SK-N-MC (cell line): ENCODE measurements at regions not wholly inside any gene's neighbourhood (a gene's known extent, or its start where the extent isn't known, plus 50 kb on each side); places are given as distances from the start of the nearest gene placed in this dataset.
"Not testable (repeated sequence)": the region's sequence is repeated elsewhere in the genome, so short reads cannot be mapped to it uniquely, and the experiment has no call there.

Experiments used
- EZH2 ChIP-seq: fragments of 200-600 bp; sonication (generic); IDR thresholded peaks from one replicate; pipeline ENCODE4 v1.6.1; 2017; ENCODE audit warnings: antibody characterized with exemption
- POLR2AphosphoS5 ChIP-seq: IDR thresholded peaks from 2 replicates; pipeline ENCODE4 v1.6.1; 2012; ENCODE audit warnings: mild to moderate bottlenecking, low read depth, low read length, borderline replicate concordance

DNA sequence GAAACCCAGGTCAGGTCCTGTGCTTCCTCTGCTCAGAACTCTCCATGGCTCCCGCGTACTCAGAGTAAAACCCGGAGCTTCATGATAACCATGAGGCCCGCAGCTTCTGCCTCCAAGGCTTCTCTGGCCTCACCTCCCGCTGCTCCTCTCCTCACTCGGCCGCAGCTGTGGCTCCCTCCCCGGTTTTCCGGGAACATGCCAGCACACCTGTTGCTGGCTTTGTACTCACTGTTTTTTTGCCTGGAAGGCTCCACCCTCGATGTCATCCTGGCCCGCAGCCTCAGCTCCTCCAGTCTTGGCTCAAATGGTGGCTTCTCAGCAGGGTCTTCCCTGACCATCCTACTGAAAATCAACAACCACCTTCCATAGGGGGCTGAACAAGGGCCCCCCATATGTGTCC lies 57.7 kb upstream of the SULF2 start:
- not testable (repeated sequence) for TF ChIP-seq EZH2, POLR2AphosphoS5
